DMS153 treated with DMSO at 0.1 percent for 48 hours (cell line): ENCODE measurements at regions not wholly inside any gene's neighbourhood (a gene's known extent, or its start where the extent isn't known, plus 50 kb on each side); places are given as distances from the start of the nearest gene placed in this dataset.
A peak's percentile ranks its signal among the peaks of the same experiment; 100 is the strongest.

Experiments
- DNase-seq: peaks from one replicate; lab custom pipeline; 2025; ENCODE audit not compliant: unreplicated experiment; lab: John Stamatoyannopoulos, UW

DNA sequence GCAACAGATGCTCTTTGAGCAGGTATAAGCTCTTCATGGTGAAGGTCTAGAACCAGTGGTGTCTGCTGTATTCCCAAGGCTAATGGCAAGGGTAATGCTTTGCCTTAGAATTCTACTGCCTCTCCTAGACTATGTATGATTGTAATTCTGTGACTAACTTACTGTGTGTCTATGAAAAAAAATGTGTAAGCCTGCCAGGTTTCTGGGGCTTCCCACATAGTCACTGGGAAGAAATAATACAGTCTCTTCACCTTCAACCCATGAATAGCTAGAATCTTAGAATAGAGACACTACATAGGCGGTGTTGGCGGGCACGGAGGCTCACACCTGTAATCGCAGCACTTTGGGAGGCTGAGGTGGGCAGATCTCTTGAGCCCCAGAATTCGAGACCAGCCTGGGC lies 84.1 kb downstream of the C11orf91 start:
- DNase-seq = no peak

DNA sequence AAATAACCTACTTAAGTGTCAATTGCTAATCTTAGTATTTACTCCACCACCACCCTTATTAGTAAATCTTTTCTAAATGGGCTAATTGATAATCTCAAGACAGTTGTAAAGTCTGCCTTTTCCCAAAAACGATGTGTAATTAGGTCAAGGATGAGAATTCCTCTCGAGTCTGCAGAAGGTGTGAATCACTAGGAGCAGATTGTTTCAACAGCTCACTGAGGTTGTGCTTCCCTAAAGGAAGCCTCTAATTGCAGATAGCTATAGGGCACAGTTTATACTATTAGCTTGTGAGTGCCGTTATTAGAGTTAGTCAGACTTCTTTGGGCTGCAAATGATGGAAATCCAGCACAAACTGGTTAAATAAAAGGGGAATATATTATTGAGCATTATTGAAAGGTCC lies 84.9 kb downstream of the C11orf91 start:
- DNase-seq = no peak

DNA sequence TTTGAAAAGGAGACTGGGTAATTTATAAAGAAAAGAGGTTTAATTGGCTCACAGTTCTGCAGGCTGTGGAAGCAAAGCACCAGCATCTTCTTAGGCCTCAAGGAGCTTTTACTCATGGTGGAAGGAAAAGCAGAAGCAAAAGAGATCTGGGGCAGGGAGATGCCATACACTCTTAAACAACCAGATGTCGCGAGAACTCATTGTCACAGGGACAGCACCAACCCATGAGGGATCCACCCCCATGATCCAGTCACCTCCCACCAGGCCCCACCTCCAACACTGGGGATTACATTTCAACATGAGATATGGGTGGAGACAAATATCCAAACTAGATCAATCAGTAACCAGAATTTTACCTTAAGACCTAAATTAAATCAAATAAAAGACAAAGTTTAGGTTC lies 87.2 kb downstream of the C11orf91 start:
- no peak for DNase-seq

DNA sequence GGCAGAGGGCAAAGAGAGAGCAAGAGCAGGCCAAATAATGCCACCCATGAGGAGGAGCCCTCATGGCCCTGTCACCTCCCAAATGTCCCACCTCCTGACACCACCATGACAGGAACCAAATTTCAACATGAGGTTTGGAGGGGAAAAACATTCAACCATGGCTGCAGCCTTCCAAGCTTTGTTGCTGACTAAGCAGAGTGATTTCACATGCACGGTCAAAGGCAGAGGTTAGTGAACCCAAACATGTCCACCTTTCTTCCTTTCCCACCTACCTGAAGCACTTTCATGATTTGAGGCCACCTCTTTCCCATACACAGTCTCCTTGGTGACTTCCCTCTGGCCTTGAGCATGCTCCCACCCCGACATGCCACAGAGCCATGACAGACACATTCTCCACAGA lies 89.7 kb downstream of the C11orf91 start:
- DNase-seq = no peak

DNA sequence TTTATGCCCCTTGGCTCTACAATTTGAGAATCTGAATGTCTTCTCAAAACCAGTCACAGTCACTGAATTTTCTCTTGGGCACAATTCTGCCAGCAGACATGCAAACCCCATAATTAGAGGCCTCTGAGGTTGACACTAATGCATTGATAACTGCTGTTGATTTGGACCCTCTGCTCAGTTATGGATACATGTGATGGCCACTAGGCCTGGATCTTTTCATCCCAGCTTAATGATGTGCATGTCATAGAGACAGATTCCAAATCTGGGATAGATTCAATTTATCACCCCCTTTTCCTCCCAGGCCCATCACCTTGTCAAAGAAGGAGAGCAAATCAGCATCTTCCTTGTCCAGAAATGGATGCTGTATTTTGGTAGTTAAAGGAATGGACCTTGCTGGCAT lies 92.2 kb downstream of the C11orf91 start:
- DNase-seq = no peak

DNA sequence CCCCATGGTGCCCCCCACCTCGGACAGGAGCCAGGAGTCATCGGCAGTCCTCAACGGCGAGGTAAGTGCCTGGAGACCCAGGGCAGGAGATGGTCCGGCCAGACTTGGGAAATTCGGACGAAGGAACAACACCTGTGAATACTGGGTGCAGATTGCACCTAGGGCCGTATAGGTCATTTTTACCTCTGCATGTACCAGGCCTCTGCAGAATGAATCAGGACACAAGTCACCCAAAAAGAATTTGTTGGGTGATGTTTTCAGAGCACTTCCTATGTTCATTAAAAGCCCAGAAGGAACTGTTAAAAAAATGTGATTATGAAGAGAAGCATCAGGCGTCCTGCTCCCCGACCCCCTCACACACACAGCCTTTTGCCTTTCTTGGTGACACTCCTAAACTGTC lies 93.9 kb downstream of the C11orf91 start:
- DNase-seq = no peak

DNA sequence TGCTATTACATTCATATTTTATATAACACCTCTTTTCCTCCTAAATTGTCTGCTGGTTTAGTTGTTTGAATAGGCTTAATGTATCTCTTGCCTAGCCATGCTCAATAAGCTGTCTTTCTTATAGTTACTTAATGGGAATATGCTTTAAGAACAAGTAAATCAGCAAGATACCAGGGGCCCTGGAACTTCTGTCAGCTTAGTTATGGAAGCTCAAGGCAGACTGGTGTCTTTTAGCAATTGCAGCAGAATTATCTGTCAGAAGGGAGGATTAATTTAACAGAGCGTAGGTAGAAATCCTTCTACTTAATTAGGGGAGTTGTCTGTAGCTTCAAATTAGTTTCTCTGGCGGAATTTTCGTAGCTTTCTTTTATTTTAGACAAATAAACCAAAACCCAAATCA lies 94.9 kb downstream of the C11orf91 start:
- DNase-seq = no peak

DNA sequence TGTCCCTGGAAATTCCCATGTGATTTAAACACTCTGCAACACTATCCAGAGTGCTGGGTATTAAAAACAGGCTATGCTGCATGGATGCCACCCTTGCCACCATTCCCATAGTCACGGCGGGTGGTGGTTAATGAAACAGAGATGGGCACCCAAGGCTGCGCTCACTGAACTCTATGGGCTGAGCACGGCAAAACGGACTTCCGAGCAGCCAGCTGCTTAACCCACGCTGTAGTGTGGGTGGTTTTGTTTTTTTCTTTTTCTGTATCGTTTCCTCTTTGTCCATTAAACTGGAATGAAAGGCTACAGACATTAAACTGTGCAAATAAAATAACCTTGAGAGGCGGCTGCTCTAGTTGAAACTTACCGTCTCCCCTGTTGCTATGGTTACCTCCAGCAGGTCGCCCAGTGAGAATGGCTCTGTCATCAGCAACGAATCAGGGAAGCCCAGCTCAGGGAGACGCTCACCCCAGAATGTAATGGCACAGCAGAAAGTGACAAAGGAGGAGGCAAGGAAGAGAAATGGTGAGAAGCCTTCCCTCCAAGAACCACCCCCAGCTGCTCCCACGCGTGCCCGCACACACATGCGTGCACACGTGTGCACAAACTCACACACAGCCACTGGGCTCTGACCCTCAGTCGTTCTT lies 102.1 kb downstream of the C11orf91 start:
- peak; percentile 76 for DNase-seq

DNA sequence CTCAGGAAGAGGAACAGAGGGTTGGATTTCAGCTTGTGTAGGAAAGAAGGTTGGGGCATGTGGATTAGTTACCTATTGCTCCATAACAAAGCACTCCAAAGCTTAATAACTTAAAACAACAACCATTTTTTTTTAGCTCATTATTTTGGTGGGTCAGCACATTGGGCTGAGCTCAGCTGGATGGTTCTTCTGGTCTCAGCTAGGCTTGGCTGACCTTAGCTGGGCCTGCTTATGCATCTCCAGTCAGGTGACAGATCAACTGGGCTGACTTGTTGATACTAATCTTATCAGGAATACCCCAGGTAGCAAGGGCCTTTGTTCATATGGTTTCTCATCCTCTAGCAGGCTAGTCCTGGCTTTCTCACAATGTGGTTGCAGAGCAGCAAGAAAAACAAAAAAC lies 106.4 kb downstream of the C11orf91 start:
- no peak for DNase-seq

DNA sequence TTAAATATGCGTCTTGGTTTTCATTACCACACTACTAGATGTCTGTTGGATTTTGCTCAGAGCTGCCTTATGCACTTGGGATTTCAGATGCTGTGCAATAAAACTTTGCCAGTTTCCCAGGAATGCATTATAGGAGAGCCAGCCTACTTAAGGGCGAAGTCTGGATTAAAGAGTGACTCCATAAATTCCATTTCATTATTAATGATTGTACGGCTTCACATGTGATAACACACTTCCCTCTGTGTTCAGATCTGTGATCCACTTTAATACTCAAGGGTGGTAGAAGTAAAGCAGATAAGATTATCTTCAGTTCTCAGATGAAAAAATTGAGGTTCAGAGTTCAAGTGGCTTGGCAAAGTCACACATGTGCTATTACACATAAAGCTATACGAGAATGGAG lies 110.2 kb downstream of the C11orf91 start:
- no peak for DNase-seq

DNA sequence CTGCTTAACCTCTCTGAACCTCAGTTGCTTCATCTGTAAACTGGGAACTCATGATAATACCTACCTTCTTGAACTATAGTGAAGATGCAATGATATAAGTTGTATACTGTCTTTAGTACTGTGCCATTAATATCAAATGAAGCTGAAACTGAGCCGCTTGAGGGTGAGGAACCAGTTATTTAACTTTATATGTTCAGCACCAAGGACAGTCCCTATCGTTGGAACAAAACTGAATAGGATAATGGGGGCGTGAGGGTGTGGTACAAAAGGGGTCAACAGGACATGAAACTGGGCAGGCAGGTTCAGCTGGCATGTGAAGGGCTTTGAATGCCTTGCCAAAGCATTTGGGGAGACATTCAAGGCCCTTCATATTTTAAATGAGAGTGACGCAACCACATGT lies 112.6 kb downstream of the C11orf91 start:
- no peak for DNase-seq

DNA sequence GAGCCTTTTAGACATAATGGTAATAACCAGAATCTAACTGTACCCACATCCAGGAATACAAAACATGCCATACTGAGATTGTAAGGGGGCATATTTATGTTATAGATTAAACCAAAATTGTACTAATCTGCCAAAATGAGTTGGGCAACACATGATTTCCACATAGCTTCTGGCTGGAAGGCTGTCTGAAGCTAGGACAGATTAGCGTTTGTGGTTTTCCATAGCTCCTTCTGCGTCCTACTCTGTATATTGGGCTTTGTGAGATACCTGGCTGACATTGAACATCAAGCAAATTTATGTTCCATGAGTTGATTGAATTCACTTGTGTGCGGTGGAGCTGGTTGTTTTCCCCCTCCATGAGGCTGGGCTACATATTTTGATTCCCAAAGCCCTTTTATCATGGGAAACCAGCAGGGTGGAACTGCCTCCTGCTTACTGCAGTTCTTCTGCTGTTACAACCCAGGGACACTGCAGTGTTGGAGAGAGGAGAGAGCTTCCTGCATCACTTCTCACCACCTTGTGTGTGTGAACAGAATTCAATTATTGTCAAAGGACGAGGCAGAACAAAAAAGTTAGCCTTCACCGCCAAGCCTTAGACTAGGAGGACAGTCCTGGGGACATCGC lies 114.9 kb downstream of the C11orf91 start:
- DNase-seq = no peak

DNA sequence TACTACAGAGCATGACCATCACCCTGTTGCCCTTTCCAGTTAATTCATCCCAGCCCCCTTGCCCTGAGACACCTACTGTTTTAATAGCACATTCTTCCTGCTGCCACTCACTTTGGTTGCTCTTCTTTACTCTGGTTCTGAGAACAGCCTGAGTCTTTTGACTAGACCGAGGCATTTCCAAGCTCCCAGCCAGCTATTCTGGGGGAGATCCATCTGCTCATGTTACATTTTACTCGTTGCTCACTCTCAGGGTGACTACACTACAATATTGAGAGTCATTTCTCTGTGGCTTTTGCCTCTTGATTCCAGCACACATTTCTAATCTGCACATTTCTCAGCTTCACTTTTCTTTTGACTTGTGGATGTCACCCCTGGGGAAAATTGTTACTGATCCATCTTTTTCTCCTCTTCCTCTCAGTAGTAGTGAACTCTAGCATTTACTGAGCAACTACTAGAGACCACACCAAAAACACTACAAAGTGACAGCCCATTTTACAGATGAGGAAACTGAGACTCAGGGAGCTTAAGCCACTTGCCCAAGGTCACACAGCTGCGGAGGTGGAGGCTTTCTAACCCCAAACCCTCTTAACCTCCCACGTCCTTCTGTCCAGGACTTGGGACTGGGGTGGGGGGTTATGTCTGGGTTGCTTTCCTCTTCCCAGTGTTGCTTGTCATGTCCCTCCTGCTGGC lies 117.8 kb downstream of the C11orf91 start:
- DNase-seq = no peak

DNA sequence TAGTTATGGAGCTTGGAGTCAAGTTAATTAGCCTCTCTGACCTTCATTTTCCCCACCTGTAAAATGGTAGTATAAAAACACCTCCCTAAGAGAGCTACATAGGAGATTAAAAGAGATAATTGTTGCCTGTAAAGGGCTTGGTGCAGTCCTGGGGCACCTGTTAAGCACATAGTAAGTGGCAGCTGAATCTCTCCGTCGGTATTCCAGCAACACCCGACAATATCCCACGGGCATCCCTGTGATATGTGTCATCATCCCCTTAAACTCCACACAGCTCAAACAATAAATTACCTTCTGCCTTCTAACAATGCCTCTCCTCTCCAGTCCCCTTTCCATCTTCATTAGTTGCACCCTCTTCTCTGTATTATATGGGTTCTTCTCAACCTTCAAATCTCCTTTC lies 121.5 kb downstream of the C11orf91 start:
- DNase-seq = no peak

DNA sequence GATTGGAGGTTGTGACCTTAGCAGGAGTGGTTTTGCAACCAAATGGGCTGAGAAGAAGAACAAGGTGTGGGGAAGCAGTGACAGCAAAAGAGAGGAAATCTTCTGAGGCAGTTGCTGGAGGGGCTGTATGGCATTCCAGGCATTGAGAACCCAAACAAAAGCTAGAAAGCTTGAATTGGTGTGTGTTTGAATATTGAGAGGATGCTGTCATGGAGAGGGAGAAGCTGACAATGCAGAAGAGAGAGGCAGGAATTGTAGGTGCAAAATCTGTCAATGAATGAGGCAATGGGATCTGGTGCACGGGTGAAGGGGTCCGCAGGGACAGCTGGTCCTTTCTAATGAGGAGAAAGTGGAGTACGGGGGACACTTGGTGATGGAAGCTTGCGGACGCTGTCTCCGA lies 123.4 kb downstream of the C11orf91 start:
- DNase-seq = no peak

DNA sequence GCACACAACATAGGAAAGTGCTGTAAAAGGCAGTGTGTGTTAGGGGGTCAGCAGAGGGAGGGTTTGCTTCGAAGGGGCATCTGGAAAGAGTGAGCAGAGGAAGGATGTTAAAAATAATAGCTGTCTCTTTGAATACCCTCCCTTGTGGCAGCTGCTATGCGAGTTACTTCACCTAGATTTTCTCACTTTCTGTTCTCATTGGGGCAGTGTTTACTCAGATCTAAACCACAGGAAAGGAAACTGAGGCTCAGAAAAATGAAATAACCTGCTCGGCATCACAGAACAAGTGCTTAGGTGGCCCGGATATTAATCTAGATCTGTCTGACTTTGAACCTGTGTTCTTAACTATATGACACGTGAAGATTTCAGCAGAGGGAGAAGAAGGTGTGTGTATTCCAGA lies 125.3 kb downstream of the C11orf91 start:
- DNase-seq = no peak

DNA sequence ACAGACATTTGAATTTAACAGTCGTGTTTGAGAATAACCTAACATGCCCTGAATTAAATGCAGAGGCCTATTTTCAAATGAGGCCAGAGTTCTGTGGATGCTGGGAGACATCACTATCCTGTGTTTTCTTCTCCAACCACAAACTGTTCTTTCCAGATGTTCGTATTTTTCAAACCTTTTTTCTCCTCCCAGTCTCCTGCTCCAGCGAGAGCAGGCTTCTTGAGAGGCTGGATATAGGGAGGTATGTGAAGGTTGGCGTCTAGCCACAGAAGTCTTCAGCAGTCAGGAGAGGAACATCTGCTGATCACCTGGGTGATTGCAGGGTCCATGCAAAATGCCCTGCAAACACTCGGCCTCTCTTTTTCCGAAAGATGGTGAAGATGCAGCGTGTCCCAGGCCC lies 126.3 kb downstream of the C11orf91 start:
- no peak for DNase-seq

DNA sequence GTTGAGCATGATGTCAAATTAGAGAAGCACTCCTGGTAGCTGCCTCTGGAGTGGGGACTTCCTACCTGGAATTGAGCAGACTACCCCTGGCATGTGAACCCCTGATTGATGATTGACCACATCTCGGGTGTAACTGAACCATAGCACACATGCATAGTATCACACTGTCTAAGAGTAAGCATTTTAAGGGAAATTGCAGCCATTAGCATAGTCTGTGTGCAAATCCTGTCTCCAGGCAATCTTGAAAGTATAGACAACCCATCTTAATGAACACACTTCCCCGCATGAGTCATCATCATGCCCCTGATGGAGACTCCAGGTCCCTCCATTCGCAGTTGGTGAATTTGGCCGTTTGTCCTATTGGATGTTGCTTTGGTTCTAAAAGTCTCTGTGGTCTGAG lies 131.3 kb downstream of the C11orf91 start:
- DNase-seq = no peak

DNA sequence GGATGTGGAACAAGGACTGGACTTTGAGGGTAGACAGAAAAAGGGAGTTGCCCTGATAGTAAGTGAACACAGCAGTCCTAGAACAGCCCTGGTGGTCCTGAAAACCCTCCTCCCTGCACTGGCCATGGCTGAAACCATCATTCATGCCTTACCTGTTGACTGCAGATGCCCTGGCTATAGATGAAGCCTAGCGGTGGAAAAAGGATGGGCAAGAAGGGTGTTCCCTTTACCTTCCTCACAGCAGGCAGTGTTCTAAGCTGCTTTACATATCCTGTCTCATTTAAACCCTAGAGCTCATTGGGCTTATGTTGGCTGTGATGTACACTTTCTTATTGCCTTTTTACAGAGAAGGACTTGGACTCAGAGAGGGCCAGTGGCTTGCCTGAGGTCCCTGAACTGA lies 133.6 kb downstream of the C11orf91 start:
- DNase-seq = no peak

DNA sequence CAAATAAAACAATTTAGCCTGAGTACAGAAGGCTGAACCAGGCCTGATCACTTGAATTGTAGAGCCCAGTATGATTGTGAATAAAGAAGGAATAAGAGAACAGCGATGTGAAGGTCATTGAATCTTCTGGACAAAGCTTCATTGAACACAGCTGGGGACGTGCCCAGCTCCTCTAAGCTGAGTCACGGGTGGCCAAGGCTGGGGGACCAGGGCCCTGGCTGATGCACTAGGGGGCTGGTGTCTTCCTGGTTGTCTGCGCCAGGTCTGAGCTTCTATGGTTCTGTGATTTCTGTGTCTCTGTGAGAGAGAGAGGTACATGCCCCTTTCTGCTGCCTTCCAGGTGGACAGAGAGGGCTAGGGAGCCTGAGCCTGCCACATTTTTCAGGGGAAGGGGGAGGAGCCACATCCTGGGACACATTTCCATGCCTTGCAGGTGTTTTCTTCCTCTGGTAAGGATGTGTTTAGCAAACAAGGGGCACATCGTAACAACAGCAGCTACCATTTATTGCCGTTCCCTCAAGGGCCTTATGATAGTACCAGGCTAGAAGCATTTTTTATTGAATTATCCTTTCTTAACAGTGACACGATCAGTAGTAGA lies 135.7 kb downstream of the C11orf91 start:
- DNase-seq = no peak

DNA sequence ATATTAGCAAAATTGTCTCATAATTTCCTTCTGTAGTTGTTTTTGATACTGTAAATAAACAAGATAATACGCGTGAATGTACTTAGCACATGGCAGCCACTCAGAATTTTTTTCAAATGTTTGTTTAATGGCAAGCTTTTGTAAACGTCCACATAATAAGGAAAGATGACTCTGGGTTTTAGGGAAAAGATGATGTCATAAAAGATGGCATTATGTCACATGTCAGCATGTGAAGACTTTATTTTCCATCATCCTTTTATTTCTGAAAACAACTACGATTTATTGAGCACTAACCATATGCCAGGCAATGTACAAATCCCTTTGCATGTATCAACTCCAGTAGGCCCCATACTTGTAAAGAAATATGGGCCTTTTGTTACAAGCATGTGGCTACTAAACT lies 139.9 kb downstream of the C11orf91 start:
- no peak for DNase-seq

DNA sequence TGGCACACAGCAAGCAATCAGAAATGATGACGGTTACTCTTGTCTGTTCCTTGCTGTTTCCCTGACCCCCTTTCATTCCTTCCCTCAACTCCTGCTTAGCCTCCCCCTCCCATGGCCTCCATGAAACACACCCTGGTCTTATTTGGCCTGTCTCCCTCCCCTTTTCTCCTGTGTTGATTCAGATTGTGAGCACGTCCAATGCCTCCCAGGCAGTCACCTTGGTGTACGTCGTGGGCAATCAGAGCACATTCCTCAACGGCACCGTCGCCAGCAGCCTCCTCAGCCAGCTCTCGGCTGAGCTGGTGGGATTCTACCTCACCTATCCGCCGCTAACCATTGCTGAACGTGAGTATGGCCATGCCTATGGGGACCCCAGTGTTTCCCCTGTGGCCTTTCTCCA lies 141.1 kb downstream of the C11orf91 start:
- no peak for DNase-seq
